T-helper 2 cell treated with Interferon-gamma antibody and Interleukin-4, amounts not matched to agents 5 μg/mL and 100 μg/mL, for 36 hours (primary cell): ENCODE measurements at regions not wholly inside any gene's neighbourhood (a gene's known extent, or its start where the extent isn't known, plus 50 kb on each side); places are given as distances from the start of the nearest gene placed in this dataset.

Experiments used
- DNase-seq: peaks from one replicate; pipeline ENCODE4 v3.0.0; 2021; ENCODE audit warnings: low spot score
- H3K27ac Mint-ChIP-seq: one replicate; pipeline ENCODE4 v1.8.0; 2021; ENCODE audit warnings: mild to moderate bottlenecking, mixed read lengths
- H3K27me3 Mint-ChIP-seq: one replicate; pipeline ENCODE4 v1.8.0; 2021; ENCODE audit warnings: low read depth, mixed read lengths
- H3K36me3 Mint-ChIP-seq: one replicate; pipeline ENCODE4 v1.8.0; 2021; ENCODE audit warnings: low read depth, mixed read lengths
- H3K4me1 Mint-ChIP-seq: one replicate; pipeline ENCODE4 v1.8.0; 2021; ENCODE audit warnings: low read depth, mixed read lengths
- H3K4me3 Mint-ChIP-seq: one replicate; pipeline ENCODE4 v1.8.0; 2022; ENCODE audit warnings: mild to moderate bottlenecking, moderate library complexity, mixed read lengths
- H3K9me3 Mint-ChIP-seq: one replicate; pipeline ENCODE4 v1.8.0; 2021; ENCODE audit warnings: mixed read lengths

GRCh38 chr13:111525320-111526118, 205.1 kb downstream of the TEX29 start:
- no peaks in the 10 kb centered on the region for H3K36me3 Mint-ChIP-seq
- DNase-seq, result no peak
- no peaks in the 10 kb centered on the region for H3K9me3 Mint-ChIP-seq
- peaks cover 3% of the 10 kb centered on the region for H3K27me3 Mint-ChIP-seq
- H3K4me1 Mint-ChIP-seq, result no peaks in the 10 kb centered on the region
- no peak overlapping the region for H3K27ac Mint-ChIP-seq
- H3K4me3 Mint-ChIP-seq, result no peak overlapping the region

- H3K9me3 Mint-ChIP-seq, result no peaks in the 10 kb centered on the region
- peaks cover 13% of the 10 kb centered on the region for H3K27me3 Mint-ChIP-seq
- H3K4me1 Mint-ChIP-seq, result no peaks in the 10 kb centered on the region
- no peak for DNase-seq
- no peak overlapping the region for H3K27ac Mint-ChIP-seq
- H3K36me3 Mint-ChIP-seq, result no peaks in the 10 kb centered on the region
- H3K4me3 Mint-ChIP-seq, result no peak overlapping the region
These were observed 206.5 kb downstream of the TEX29 start for GRCh38 chr13:111526922-111527321.

- H3K4me3 Mint-ChIP-seq, result no peak overlapping the region
- no peak overlapping the region for H3K27ac Mint-ChIP-seq
- no peaks in the 10 kb centered on the region for H3K36me3 Mint-ChIP-seq
- no peaks in the 10 kb centered on the region for H3K4me1 Mint-ChIP-seq
- no peak for DNase-seq
- H3K27me3 Mint-ChIP-seq, result peaks cover 20% of the 10 kb centered on the region
- H3K9me3 Mint-ChIP-seq, result no peaks in the 10 kb centered on the region
These were observed 207.3 kb downstream of the TEX29 start for GRCh38 chr13:111527614-111528229.

- DNase-seq, result no peak
- Mint-ChIP-seq H3K36me3 (no peaks in the 10 kb centered on the region), H3K4me3 (no peak overlapping the region), H3K27ac (no peak overlapping the region), H3K9me3 (no peaks in the 10 kb centered on the region), H3K27me3 (peaks cover 28% of the 10 kb centered on the region), H3K4me1 (no peaks in the 10 kb centered on the region)
These were observed 208.1 kb downstream of the TEX29 start for GRCh38 chr13:111528513-111528912.

GRCh38 chr13:111530137-111530870, 209.9 kb downstream of the TEX29 start:
- no peaks in the 10 kb centered on the region for H3K9me3 Mint-ChIP-seq
- no peak for DNase-seq
- peaks cover 46% of the 10 kb centered on the region for H3K27me3 Mint-ChIP-seq
- no peak overlapping the region for H3K27ac Mint-ChIP-seq
- no peak overlapping the region for H3K4me3 Mint-ChIP-seq
- H3K4me1 Mint-ChIP-seq, result no peaks in the 10 kb centered on the region
- H3K36me3 Mint-ChIP-seq, result no peaks in the 10 kb centered on the region

- no peaks in the 10 kb centered on the region for H3K9me3 Mint-ChIP-seq
- no peak overlapping the region for H3K27ac Mint-ChIP-seq
- no peak for DNase-seq
- H3K4me3 Mint-ChIP-seq, result no peak overlapping the region
- no peaks in the 10 kb centered on the region for H3K4me1 Mint-ChIP-seq
- peaks cover 57% of the 10 kb centered on the region for H3K27me3 Mint-ChIP-seq
- H3K36me3 Mint-ChIP-seq, result no peaks in the 10 kb centered on the region
These were observed 211.1 kb downstream of the TEX29 start for GRCh38 chr13:111531505-111531904.

GRCh38 chr13:111532111-111532510, 211.7 kb downstream of the TEX29 start:
- Mint-ChIP-seq H3K27me3 (peaks cover 60% of the 10 kb centered on the region), H3K36me3 (no peaks in the 10 kb centered on the region), H3K4me1 (no peaks in the 10 kb centered on the region), H3K27ac (no peak overlapping the region), H3K9me3 (no peaks in the 10 kb centered on the region), H3K4me3 (no peak overlapping the region)
- DNase-seq, result no peak

GRCh38 chr13:111533900-111534683, 213.7 kb downstream of the TEX29 start:
- no peak overlapping the region for H3K4me3 Mint-ChIP-seq
- no peaks in the 10 kb centered on the region for H3K4me1 Mint-ChIP-seq
- no peak overlapping the region for H3K27ac Mint-ChIP-seq
- no peak for DNase-seq
- H3K9me3 Mint-ChIP-seq, result no peaks in the 10 kb centered on the region
- no peaks in the 10 kb centered on the region for H3K36me3 Mint-ChIP-seq
- peaks cover 60% of the 10 kb centered on the region for H3K27me3 Mint-ChIP-seq

GRCh38 chr13:111534751-111535522, 214.5 kb downstream of the TEX29 start:
- Mint-ChIP-seq H3K4me3 (no peak overlapping the region), H3K27ac (no peak overlapping the region), H3K36me3 (no peaks in the 10 kb centered on the region), H3K9me3 (no peaks in the 10 kb centered on the region), H3K27me3 (peaks cover 57% of the 10 kb centered on the region), H3K4me1 (no peaks in the 10 kb centered on the region)
- DNase-seq, result no peak

GRCh38 chr13:111535523-111535811, 215.0 kb downstream of the TEX29 start:
- no peak overlapping the region for H3K4me3 Mint-ChIP-seq
- no peak for DNase-seq
- H3K4me1 Mint-ChIP-seq, result no peaks in the 10 kb centered on the region
- peaks cover 57% of the 10 kb centered on the region for H3K27me3 Mint-ChIP-seq
- H3K27ac Mint-ChIP-seq, result no peak overlapping the region
- no peaks in the 10 kb centered on the region for H3K36me3 Mint-ChIP-seq
- H3K9me3 Mint-ChIP-seq, result no peaks in the 10 kb centered on the region

- DNase-seq, result no peak
- Mint-ChIP-seq H3K9me3 (no peaks in the 10 kb centered on the region), H3K27ac (no peak overlapping the region), H3K36me3 (no peaks in the 10 kb centered on the region), H3K4me3 (no peak overlapping the region), H3K27me3 (peaks cover 54% of the 10 kb centered on the region), H3K4me1 (no peaks in the 10 kb centered on the region)
These were observed 215.7 kb downstream of the TEX29 start for GRCh38 chr13:111536075-111536642.

- no peak for DNase-seq
- Mint-ChIP-seq H3K4me1 (no peaks in the 10 kb centered on the region), H3K27me3 (peaks cover 44% of the 10 kb centered on the region), H3K27ac (no peak overlapping the region), H3K4me3 (no peak overlapping the region), H3K9me3 (no peaks in the 10 kb centered on the region), H3K36me3 (no peaks in the 10 kb centered on the region)
These were observed 216.8 kb downstream of the TEX29 start for GRCh38 chr13:111537115-111537728.
